ENCODE measurements at regions not wholly inside any gene's neighbourhood (a gene's known extent, or its start where the extent isn't known, plus 50 kb on each side); places are given as distances from the start of the nearest gene placed in this dataset.

GRCh38 chr1:204803607-204804006 lies 67.1 kb upstream of the NFASC start:
- TF ChIP-seq CTCF (IDR thresholded peaks at IDR 0.05) (no peak), POLR2A (IDR thresholded peaks at IDR 0.05) (no peak)

Data from uterus (tissue), 2 donors.